ENCODE measurements at regions not wholly inside any gene's neighbourhood (a gene's known extent, or its start where the extent isn't known, plus 50 kb on each side); places are given as distances from the start of the nearest gene placed in this dataset.

- Histone ChIP-seq H3K79me2 (ENCODE audit: control insufficient read depth, low read length) (no peaks in the 10 kb centered on the region), H3K4me2 (ENCODE audit: low read length) (no peak overlapping the region), H4K20me1 (ENCODE audit: control insufficient read depth, insufficient read depth, low read depth, low read length) (no peaks in the 10 kb centered on the region), H3F3A (ENCODE audit: control insufficient read depth, insufficient read depth) (no peaks in the 10 kb centered on the region), H3K27me3 (ENCODE audit: control insufficient read depth, low read length) (peaks cover 10% of the 10 kb centered on the region), H3K36me3 (ENCODE audit: control insufficient read depth, low read length) (no peaks in the 10 kb centered on the region), H3K4me1 (ENCODE audit: control insufficient read depth, low read length) (peaks cover 31% of the 10 kb centered on the region), H3K27ac (ENCODE audit: low read depth, low read length) (no peak overlapping the region), H3K9me3 (ENCODE audit: control insufficient read depth, insufficient read depth, low read length) (no peaks in the 10 kb centered on the region), H3K4me3 (ENCODE audit: low read length) (no peak overlapping the region), H3K9me2 (replicated peaks; ENCODE audit: control insufficient read depth, low read length) (no peaks in the 10 kb centered on the region)
- TF ChIP-seq CTCF (IDR thresholded peaks at IDR 0.05; ENCODE audit: low read depth, low read length, poor library complexity, severe bottlenecking) (no peak), EZH2phosphoT487 (IDR thresholded peaks at IDR 0.05; ENCODE audit: borderline replicate concordance, low read length) (no peak)
Observed at GRCh38 chr1:25096307-25097150, 135.8 kb downstream of the SYF2 start.

- H3K4me2 ChIP-seq (ENCODE audit: low read length) = no peak overlapping the region
- no peaks in the 10 kb centered on the region for H3K9me2 ChIP-seq (replicated peaks; ENCODE audit: control insufficient read depth, low read length)
- no peak overlapping the region for H3K27ac ChIP-seq (ENCODE audit: low read depth, low read length)
- peaks cover 29% of the 10 kb centered on the region for H3K4me1 ChIP-seq (ENCODE audit: control insufficient read depth, low read length)
- H3K27me3 ChIP-seq (ENCODE audit: control insufficient read depth, low read length) = peaks cover 10% of the 10 kb centered on the region
- H3K79me2 ChIP-seq (ENCODE audit: control insufficient read depth, low read length) = no peaks in the 10 kb centered on the region
- H3F3A ChIP-seq (ENCODE audit: control insufficient read depth, insufficient read depth) = no peaks in the 10 kb centered on the region
- no peaks in the 10 kb centered on the region for H3K36me3 ChIP-seq (ENCODE audit: control insufficient read depth, low read length)
- no peak overlapping the region for H3K4me3 ChIP-seq (ENCODE audit: low read length)
- H4K20me1 ChIP-seq (ENCODE audit: control insufficient read depth, insufficient read depth, low read depth, low read length) = no peaks in the 10 kb centered on the region
- TF ChIP-seq CTCF (IDR thresholded peaks at IDR 0.05; ENCODE audit: low read depth, low read length, poor library complexity, severe bottlenecking) = no peak
- H3K9me3 ChIP-seq (ENCODE audit: control insufficient read depth, insufficient read depth, low read length) = no peaks in the 10 kb centered on the region
Observed at GRCh38 chr1:25095635-25096200, 136.6 kb downstream of the SYF2 start.

- Histone ChIP-seq H3F3A (ENCODE audit: control insufficient read depth, insufficient read depth) (no peaks in the 10 kb centered on the region), H3K36me3 (ENCODE audit: control insufficient read depth, low read length) (no peaks in the 10 kb centered on the region), H3K4me3 (ENCODE audit: low read length) (no peak overlapping the region), H3K9me3 (ENCODE audit: control insufficient read depth, insufficient read depth, low read length) (no peaks in the 10 kb centered on the region), H4K20me1 (ENCODE audit: control insufficient read depth, insufficient read depth, low read depth, low read length) (no peaks in the 10 kb centered on the region), H3K79me2 (ENCODE audit: control insufficient read depth, low read length) (no peaks in the 10 kb centered on the region), H3K4me2 (ENCODE audit: low read length) (no peak overlapping the region), H3K27me3 (ENCODE audit: control insufficient read depth, low read length) (peaks cover 10% of the 10 kb centered on the region), H3K4me1 (ENCODE audit: control insufficient read depth, low read length) (peaks cover 22% of the 10 kb centered on the region), H3K9me2 (replicated peaks; ENCODE audit: control insufficient read depth, low read length) (no peaks in the 10 kb centered on the region), H3K27ac (ENCODE audit: low read depth, low read length) (no peak overlapping the region)
- TF ChIP-seq CTCF (IDR thresholded peaks at IDR 0.05; ENCODE audit: low read depth, low read length, poor library complexity, severe bottlenecking) (no peak), EZH2phosphoT487 (IDR thresholded peaks at IDR 0.05; ENCODE audit: borderline replicate concordance, low read length) (no peak)
Observed at GRCh38 chr1:25094995-25095394, 137.3 kb downstream of the SYF2 start.

Data from DOHH2 (cell line).